ENCODE measurements at regions not wholly inside any gene's neighbourhood (a gene's known extent, or its start where the extent isn't known, plus 50 kb on each side); places are given as distances from the start of the nearest gene placed in this dataset.

- no peaks in the 10 kb centered on the region for H3K27me3 ChIP-seq
- TF ChIP-seq POLR2A (IDR thresholded peaks at IDR 0.05) (no peak), CTCF (IDR thresholded peaks at IDR 0.05) (no peak), EP300 (IDR thresholded peaks at IDR 0.05) (no peak), POLR2AphosphoS5 (IDR thresholded peaks at IDR 0.05) (no peak)
- no peak overlapping the region for H3K4me3 ChIP-seq
- H3K36me3 ChIP-seq = no peaks in the 10 kb centered on the region
- H3K4me1 ChIP-seq = peaks cover 14% of the 10 kb centered on the region
- 97% methylated on average over 1 of the region's 1 CpG for WGBS
- no peak overlapping the region for H3K27ac ChIP-seq
- DNase-seq (ENCODE audit: low spot score in 2 of 2) = no peak
- no peaks in the 10 kb centered on the region for H3K9me3 ChIP-seq
Observed at GRCh38 chr7:12741951-12742575, 54.6 kb downstream of the ARL4A start.

- no peak for TF ChIP-seq EP300 (IDR thresholded peaks at IDR 0.05)
- no peak for TF ChIP-seq CTCF (IDR thresholded peaks at IDR 0.05)
- no peak for TF ChIP-seq POLR2A (IDR thresholded peaks at IDR 0.05)
- no peak for TF ChIP-seq POLR2AphosphoS5 (IDR thresholded peaks at IDR 0.05)
- 54% methylated on average over 1 of the region's 1 CpG for WGBS
- no peak overlapping the region for H3K27ac ChIP-seq
- H3K36me3 ChIP-seq = no peaks in the 10 kb centered on the region
- H3K9me3 ChIP-seq = no peaks in the 10 kb centered on the region
- no peak for DNase-seq (ENCODE audit: low spot score in 2 of 2)
- H3K4me1 ChIP-seq = no peaks in the 10 kb centered on the region
- H3K4me3 ChIP-seq = no peak overlapping the region
- H3K27me3 ChIP-seq = no peaks in the 10 kb centered on the region
Observed at GRCh38 chr7:12746211-12746610, 58.8 kb downstream of the ARL4A start.

- 96% methylated on average over 10 of the region's 10 CpGs for WGBS
- Histone ChIP-seq H3K27ac (no peak overlapping the region), H3K9me3 (no peaks in the 10 kb centered on the region), H3K27me3 (no peaks in the 10 kb centered on the region), H3K36me3 (no peaks in the 10 kb centered on the region), H3K4me1 (no peaks in the 10 kb centered on the region), H3K4me3 (no peak overlapping the region)
- TF ChIP-seq POLR2AphosphoS5 (IDR thresholded peaks at IDR 0.05) (no peak), POLR2A (IDR thresholded peaks at IDR 0.05) (no peak), EP300 (IDR thresholded peaks at IDR 0.05) (no peak), CTCF (IDR thresholded peaks at IDR 0.05) (no peak)
- no peak for DNase-seq (ENCODE audit: low spot score in 2 of 2)
Observed at GRCh38 chr7:12747687-12748306, 60.4 kb downstream of the ARL4A start.

GRCh38 chr7:12749069-12749468 lies 61.6 kb downstream of the ARL4A start:
- TF ChIP-seq POLR2AphosphoS5 (IDR thresholded peaks at IDR 0.05) (no peak), POLR2A (IDR thresholded peaks at IDR 0.05) (no peak), EP300 (IDR thresholded peaks at IDR 0.05) (no peak), CTCF (IDR thresholded peaks at IDR 0.05) (no peak)
- Histone ChIP-seq H3K4me3 (no peak overlapping the region), H3K27me3 (no peaks in the 10 kb centered on the region), H3K36me3 (no peaks in the 10 kb centered on the region), H3K27ac (no peak overlapping the region), H3K4me1 (no peaks in the 10 kb centered on the region), H3K9me3 (no peaks in the 10 kb centered on the region)
- WGBS = 83% methylated on average over 3 of the region's 3 CpGs
- no peak for DNase-seq (ENCODE audit: low spot score in 2 of 2)

- Histone ChIP-seq H3K36me3 (no peaks in the 10 kb centered on the region), H3K4me1 (no peaks in the 10 kb centered on the region), H3K27me3 (no peaks in the 10 kb centered on the region), H3K9me3 (no peaks in the 10 kb centered on the region), H3K4me3 (no peak overlapping the region), H3K27ac (no peak overlapping the region)
- TF ChIP-seq POLR2AphosphoS5 (IDR thresholded peaks at IDR 0.05) = no peak
- no peak for DNase-seq (ENCODE audit: low spot score in 2 of 2)
- WGBS = 89% methylated on average over 2 of the region's 2 CpGs
Observed at GRCh38 chr7:12749746-12750145, 62.3 kb downstream of the ARL4A start.

Measured in suprapubic skin (tissue), 4 donors.